ELF-1 (cell line): ENCODE measurements at regions not wholly inside any gene's neighbourhood (a gene's known extent, or its start where the extent isn't known, plus 50 kb on each side); places are given as distances from the start of the nearest gene placed in this dataset.

ENCODE experiments used
- DNase-seq: peaks from one replicate; pipeline ENCODE4 v3.0.0-alpha.2; 2016; ENCODE audit warnings: low read depth, low spot score

DNA sequence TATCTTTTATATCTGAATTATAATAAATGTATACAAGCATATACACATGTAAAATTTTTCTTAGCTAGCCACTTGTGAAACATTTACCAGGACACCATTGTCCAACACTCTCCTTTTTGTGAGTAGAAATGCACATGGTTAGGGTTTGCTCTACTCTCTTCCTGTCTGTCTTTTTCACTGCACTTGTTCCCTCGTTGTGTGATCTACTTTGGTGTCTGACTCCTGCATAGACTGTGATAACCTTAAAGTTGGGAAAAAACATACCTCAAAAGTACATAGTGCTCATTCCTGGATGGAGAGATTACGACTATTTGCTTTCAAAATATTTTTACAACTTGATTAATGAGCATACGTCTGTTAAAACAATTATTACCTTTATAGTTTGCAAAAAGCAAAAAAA is 294.1 kb upstream of the FLRT2 start:
- DNase-seq, result no peak

DNA sequence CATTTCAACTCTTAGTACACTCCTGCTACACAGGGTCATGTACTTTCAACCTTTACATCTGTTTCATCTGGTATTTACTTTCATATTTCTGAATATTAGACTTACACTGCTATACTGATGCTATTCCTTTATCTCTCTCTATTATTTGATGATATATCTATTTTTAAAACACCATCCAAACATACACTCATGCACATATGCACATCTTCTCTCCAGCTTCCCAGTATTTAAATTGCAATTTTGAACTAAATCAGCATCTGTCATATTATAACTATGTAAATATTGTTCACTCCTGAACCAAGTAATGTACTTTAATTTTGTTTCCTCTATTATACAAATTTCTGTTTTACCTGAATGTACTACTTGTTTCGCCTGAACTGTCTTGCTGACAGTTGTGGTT is 293.6 kb upstream of the FLRT2 start:
- no peak for DNase-seq

DNA sequence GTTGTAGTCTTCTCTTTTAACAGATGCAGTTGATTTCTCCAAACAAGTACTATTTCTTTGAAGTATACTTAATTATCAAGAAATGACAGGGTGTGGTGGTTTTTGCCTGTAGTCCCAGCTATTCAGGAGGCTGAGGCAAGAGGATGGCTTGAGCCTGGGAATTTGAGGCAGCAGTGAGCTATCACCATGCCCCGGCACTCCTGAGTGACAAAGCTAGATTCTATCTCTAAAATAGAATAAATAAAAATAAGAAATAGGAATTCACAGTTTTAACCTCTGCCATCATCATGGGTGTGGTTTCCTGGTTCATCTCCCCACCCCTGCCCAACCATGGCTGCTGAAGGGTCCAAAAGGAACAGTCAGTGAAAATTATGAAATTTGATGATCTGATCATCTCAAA is 290.2 kb upstream of the FLRT2 start:
- no peak for DNase-seq

DNA sequence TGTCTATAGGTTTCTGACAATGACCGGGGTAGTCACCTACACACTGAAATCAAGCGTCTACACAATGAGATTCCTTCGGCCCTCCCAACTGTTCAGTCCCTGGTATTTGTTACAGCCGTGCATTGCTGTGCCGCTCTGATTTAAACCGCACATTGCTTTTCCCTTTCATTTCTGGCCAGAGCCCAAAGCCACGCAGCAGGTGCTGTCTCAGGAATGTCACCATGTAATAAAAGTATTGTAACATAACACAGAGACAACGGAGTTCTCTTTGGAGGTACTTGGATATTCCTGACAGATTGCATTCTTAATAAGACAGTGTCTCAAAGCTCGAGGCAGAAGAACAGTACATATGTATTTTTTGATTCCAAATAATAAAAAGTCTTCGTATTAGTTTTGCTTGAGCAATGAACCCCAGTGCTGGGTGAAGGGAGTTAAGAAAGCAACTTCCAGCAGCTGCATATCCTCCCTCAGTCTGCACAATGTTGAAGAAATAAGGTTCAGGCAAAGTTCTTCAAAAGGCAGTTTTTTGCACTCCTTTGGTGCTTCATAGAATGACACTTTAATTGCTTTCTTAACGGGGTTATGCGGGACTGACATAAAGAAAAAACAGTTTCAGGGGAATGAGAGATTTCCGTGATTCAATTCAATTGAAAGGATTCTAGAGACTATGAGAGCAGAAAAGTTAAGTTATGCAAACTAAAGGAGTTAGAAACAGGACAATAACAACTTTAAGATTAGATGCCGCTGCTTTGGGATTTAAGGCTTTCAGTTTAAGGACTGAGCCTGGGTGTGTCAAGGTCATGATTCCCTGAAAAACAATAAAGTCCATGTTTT is 288.7 kb upstream of the FLRT2 start:
- DNase-seq, result no peak

DNA sequence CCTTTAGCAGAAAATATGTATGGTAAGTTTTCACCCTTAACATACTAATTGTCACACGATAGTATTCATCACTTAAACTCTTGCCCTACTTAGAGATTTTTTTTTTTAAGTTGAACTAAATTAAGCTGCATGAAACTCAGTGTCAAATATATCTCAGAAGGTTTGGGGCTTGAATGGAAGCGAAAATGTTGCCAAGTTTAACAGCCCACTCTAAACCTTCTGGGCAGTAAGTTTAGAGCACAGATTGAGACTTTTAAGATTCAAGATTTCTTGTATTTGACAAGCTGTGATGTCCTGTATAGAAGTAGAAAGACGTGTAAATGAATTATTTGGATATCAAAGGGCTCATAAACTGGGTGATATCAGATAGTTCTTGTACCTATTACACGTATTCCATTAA is 287.3 kb upstream of the FLRT2 start:
- no peak for DNase-seq

DNA sequence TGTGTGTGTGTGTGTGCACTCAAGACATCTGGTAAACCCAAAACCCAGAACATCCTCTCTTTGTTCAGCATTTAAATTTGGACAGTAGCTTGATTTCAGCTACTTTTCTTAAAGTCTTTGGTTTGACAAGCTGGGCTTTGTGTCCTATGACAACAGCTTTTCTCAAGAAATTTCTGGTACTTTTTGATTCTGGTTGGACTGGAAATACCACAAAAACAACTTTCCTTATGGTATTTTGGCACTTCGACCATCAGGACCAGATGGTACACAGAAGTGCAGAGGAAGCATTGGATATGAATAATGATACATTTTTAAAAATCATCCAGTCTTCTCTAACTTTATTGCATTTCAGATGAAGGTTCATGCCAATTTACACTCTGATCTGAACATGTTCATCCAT is 286.6 kb upstream of the FLRT2 start:
- DNase-seq, result no peak

DNA sequence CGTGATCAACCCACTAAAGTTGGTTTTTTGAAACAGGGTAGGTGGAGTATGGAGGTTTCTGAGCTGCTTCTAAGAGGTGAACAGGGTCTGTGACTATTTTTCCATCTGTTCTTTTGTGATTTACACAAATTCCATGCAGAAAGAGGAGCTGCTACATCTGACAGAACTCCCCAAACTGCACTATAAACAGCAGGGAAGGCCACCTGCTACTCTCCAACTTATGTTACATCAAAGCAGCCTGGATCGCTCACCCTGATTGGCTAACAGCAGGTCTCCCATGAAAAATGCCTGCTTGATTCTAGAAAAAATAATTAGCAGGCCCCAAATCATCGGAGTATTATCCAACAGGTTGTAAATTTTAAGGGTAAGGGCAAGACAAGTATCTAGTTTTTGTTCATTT is 282.9 kb upstream of the FLRT2 start:
- DNase-seq, result no peak

DNA sequence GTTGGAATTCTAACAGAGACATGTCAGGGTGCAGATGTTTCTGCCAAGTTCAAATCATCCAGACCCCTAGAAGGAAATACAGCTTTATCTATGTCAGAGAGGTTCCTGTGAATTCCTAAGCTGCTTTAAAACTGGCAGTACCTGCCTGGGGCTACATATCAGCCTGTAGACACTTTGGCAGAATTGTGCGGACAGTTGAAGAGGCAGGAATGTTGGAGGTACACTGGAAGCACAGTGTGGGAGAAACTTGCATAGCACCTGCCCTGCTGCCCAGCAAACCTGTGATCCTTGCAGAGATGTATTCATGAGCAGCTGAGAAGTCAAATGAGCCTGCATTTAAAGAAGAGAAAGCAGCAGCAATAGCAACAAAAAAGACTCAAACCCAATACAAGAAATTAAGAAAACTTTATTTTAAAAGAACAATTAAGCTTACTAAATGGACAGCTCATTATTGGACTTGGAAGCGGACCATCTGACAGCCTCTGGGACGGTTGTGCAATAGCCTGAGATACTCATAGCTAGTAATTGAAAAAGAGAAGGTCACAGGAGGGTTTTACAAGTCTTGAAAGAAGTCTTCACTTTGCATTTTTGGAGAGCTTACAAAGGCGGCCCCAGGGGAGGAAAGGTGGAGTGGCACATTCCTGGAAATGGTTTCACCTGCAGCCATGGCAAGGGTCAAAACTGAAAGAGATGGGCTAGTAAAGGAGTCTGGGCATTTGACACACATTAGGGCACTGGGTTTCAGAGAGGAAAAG is 280.9 kb upstream of the FLRT2 start:
- DNase-seq, result peak; percentile 50

DNA sequence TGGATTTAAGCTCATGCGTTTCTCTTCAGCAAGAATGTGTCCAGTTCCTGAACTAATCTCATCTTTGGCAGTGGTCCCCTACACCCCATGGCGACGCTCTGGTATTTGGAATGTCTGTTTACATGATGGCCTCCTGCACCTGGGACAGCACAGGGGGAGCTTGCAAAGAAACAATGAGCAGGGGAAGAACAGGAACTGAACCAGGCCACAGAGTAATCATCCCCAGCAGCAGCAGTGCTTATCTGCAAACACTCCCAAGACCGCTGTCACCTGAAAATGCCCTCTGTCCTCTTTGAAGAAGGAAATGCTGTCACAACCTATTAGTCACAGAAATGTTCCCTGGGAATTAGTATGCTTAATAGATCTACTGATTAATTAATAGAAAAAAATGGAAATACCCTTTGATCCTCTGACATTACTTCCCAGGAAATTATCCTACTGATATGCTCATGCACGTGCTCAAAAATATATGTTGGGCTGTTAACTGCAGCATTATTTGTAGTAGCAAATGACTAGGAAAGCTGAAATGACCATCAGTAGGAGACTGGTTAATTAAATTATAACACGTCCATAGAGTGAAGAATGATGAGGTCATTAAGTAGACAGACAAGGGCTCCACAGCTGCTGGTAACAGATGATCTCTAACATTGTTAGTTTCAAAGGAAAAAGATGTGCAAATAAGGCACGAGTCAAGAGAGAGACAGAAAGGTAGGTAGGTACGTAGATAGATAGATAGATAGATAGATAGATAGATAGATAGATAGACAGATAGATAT is 279.3 kb upstream of the FLRT2 start:
- peak; percentile 86 for DNase-seq

DNA sequence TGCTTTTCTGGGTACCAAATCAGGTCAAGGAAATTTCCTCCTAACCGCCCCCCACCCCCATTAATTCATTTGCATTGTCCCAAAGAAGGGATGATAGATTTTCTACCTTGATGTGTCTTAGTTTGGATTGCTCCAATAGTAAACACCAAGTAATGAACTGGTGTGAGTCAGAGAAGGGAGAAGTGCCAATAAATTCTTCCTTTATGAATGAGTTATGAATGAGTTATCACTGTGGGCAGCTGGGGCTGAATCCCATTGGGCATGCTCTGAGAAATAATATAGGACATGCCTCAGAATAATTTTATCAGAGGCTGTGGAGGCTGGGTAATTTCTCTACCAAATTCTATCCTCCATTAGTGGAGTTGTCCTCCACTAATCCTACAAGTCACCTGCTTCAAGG is 277.9 kb upstream of the FLRT2 start:
- no peak for DNase-seq

DNA sequence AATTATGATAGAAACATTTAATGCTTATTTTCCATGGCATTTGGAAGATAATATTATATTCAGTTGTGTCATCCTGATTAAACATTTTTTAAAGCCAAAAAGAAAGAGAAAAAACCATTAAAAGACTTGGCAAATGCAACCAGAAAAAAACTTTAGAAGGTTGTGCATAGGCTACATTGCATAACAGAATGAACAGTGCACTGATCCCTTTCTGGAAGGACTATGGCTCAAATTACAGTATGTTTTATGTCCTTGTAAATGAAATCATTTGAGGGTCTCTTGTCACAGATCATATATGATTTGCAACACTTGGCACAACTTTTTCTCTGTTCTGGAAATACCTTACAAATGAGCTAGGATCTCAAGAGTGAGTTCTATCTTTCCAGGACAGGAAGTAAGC is 275.2 kb upstream of the FLRT2 start:
- no peak for DNase-seq

DNA sequence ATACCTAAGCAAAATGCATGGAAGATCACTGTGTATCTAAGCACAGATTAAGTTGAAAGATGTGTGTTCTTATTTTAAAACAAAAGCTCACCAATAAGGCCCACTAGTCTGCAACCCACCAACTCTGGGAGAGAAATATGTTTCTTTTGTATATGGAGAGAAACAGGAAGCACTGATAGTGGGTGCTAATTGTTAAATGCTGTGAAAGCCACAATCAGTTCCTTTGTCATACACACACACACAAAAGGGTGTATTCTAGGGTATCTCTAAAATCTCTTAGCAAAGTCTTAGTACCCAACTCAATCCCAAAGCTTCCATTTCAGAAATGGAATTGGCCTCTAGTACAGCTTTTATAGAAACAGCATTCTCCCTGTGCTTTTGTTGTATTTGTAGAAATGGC is 272.7 kb upstream of the FLRT2 start:
- no peak for DNase-seq

DNA sequence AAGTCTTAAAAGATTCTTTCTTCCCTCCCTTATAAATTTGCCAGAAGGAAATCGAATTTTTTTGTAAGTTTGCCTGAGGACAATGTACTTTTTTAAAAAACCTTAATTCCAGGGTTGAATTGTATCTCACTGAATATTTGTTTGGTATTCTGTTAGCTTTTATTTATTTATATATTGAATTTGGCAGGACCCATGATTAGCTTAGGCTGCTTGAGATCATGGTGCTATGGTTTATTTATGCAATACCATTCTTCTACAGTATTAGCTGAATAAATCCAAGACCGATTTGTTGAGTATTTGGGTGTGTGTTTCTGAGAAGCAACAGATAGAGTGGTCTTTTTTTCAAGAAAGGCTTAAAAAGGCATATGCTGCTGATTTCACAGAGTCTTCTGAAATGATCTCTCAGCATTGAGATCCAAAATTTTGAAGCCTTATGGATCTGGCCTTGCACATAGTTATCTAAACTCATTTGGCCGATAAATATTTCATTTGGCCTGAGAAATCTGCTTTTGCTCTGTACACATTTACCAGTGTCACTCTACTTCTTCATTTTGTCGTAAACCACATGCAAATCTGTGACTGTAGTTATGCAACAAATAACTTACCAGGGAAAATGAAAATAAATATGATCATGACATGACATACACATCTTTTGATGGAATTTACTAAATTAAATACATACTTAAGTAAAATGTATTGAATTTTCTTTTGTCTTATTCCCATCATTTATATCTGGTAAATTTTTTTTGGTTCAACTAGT is 265.8 kb upstream of the FLRT2 start:
- DNase-seq, result no peak

DNA sequence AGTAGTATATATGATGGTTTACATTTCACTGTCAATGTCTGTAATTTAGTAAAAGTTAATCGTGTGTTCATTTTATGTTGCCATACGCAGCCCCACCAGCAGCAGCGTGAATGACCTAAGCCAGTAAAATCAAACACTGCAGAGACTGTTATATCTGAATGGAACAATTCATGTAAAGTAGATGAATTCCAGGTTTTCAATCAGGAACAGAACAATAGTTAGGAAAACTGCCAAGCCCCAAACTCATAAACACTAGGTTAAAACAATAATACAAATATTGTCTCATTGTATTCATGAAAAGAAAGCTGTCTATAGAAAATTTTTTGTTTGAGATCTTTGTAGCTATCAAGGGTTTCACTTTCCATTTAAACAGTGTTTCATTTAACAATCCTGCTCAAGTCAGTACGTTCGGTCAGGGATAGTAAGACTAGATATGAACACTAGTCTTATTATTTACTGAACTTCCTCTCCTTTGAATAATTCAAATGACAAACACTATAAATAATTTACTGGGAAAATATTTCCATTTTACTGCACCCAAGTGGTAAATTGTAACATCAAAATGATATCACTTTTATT is 256.8 kb upstream of the FLRT2 start:
- no peak for DNase-seq

DNA sequence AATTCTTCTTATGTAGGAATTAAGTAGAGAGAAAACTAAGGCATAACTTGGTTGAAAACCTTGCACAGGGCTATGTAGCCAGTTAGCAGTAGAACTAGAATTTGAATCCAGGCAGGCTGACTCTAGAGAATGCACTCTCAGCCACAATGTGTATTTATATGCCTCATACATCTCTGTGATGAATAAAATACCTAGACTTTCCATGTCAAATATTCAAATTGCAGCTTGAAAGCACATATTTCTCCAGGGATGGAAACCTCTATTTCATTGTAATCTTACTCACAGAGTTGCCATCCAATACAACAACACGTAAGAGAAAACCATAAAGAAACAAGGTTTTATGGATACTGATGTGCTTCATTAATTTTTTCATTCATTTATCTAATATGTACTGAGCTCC is 256.0 kb upstream of the FLRT2 start:
- no peak for DNase-seq

DNA sequence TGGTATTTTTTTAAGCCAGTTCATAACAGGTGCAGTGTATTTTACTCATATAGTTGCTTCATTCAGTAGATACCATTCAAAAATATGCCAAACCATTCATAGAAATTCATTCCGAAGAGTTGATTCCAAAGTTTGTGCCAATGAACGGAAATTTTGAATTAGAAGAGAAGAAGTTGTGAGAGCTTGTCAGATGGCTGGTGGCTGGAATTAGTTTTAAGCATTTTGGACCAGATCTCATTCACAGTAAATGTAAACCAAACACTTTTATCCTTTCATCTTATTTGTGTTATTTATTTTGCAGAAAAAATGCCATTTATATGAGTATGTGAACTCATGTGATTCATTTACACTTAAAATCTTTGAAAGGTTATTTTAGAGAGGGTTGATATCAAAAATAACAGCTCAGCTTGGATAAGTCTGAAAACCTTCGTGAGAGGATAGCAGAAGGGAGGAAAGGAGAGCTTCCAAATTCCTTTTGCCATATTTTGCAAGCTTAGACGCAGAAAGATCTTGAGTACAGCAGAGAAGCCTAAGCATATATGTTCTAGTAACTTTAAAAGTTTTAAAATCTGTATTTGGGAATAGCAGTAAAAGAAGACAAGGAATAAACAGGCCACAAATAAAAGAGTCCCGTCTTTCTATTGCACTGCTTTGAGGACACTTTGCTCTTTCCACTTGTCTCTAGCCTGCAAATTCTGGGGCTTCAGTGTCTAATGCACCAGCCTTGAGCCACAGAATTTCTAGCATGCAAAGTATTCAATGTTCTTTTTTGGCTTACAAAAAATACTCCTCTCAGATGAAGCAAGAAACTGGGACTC is 253.6 kb upstream of the FLRT2 start:
- no peak for DNase-seq

DNA sequence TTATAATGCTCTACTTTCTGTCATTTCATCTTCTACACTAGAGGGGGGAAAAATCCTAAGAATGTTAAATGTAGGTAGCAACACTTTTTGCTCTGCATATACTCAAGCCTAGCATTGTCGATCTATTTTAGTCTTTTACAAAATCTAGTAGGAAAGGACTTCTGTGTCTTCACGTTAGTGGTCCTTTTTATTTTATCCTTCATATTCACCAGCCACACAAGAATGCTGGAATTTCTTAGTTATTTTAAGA is 253.0 kb upstream of the FLRT2 start:
- DNase-seq, result no peak

DNA sequence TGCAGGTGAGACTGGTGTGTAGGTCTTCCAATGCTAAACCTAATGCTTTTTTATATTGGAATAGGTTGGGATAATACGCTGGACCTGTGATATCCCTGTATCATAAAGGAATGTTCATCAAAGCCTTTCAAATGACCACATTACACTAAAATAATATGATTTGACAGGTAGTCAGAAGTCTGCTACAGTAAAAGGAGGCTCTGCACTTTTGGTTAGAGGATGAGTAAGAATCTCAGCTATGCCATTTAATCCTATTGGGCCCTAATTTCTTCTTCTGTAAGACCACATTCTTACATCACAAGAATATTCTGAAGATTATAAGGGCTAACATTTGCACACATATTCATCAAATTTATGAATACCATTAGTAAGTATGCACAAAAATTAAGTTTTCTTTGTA is 250.5 kb upstream of the FLRT2 start:
- DNase-seq, result no peak

DNA sequence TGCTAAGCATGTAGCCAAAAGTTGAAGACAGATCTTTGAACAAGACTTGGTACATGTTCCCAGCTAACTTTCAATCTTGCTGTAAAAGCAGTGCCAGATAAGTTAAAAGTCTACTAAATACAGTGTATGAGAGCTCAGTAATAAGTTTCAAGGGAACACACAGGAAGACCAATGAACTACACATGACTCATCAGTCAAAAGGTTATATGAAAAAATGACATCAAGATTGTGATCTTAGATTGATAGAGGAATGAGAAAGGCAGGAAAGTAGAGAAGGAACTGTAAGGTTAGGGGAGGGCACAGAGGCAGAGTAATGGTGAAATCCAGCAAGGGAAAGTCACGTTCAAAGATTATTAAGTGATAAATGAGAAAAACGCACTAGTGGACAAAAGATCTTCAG is 249.9 kb upstream of the FLRT2 start:
- DNase-seq, result no peak

DNA sequence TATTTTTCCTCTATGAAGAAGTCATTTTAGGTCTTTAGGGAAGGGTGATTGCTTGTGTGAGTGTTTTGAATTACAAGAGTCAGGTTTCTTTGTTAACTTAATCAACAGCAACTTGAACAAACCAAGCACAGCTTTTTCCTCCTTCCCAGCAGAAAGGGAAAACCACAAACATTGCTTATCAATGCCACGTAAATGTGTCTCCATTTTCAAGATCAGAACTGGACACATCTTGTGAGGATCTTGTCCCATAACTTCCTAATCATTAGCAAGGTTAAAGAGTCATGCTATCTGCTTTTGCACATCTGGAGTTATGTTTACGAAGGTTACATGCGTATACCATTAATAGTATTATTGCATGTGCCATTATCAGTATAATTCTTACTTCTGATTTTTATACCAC is 248.0 kb upstream of the FLRT2 start:
- DNase-seq, result no peak

DNA sequence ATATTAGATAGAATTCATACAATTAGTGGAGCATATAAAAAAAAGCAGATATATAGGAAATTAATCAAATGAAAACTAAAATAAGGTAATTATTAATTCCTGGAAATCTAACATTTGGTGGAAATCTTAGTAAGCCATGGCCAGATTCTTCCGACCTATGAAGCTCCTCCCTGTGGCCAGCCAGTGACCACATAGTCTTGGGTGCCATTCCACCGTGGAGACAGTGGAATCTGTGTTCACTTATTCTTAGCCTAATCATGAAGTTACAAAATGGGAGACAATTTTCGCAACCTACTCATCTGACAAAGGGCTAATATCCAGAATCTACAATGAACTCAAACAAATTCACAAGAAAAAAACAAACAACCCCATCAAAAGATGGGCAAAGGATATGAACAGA is 241.9 kb upstream of the FLRT2 start:
- DNase-seq, result no peak
